ENCODE measurements at regions not wholly inside any gene's neighbourhood (a gene's known extent, or its start where the extent isn't known, plus 50 kb on each side); places are given as distances from the start of the nearest gene placed in this dataset.
"Not testable (repeated sequence)": the region's sequence is repeated elsewhere in the genome, so short reads cannot be mapped to it uniquely, and the experiment has no call there.

DNA sequence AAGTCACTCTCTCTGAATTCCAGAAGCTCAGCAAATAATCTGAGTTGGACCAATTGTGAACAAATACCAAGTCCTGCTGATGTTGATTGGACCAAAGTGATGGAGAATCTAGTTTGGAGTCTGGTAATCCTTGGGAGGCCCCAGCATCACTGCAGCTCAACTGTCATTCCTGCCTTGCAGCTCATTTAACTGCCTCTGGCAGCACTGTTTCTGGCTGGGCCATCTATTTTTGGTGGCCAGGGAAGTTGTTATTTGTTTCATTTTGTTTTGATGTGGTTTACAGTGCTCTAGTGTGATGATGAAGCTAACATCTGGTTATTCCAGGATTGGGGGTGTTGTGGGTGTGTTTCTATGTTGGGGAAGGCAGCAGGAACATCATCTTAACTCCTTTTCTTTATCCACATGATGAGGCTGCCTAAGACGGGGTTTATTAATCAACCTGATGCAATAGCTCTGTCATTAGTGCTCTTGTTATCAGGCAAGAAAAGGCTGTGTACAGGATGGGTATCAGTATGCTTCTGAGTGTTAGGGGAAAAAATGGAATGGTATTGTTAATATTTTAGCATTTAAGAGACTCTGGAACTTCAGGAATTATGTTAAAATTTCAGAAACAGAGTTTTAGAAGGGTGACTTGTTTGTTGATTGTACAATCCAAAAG, 91.7 kb upstream of the SEC22B start:
- H3K4me1 Mint-ChIP-seq, DNase-seq, H3K27me3 Mint-ChIP-seq: not testable (repeated sequence)

GRCh38 chr1:120264564-120264963, 88.2 kb upstream of the SEC22B start:
- H3K27ac Mint-ChIP-seq, H3K4me1 Mint-ChIP-seq, POLR2A ChIA-PET: not testable (repeated sequence)

More for the DNA sequence above, 91.7 kb upstream of the SEC22B start:
- H3K27ac Mint-ChIP-seq; H3K9me3 Mint-ChIP-seq; CTCF ChIA-PET; H3K4me3 Mint-ChIP-seq; H3K36me3 Mint-ChIP-seq (ENCODE audit: low read depth); POLR2A ChIA-PET: not testable (repeated sequence)

GRCh38 chr1:120262791-120263751, 86.8 kb upstream of the SEC22B start:
- H3K27me3 Mint-ChIP-seq; DNase-seq; CTCF ChIA-PET; H3K9me3 Mint-ChIP-seq; H3K36me3 Mint-ChIP-seq (ENCODE audit: low read depth); POLR2A ChIA-PET; H3K4me3 Mint-ChIP-seq; H3K27ac Mint-ChIP-seq; H3K4me1 Mint-ChIP-seq: not testable (repeated sequence)

More at GRCh38 chr1:120264564-120264963, 88.2 kb upstream of the SEC22B start:
- H3K9me3 Mint-ChIP-seq; H3K4me3 Mint-ChIP-seq; H3K36me3 Mint-ChIP-seq (ENCODE audit: low read depth); H3K27me3 Mint-ChIP-seq; CTCF ChIA-PET; DNase-seq: not testable (repeated sequence)

DNA sequence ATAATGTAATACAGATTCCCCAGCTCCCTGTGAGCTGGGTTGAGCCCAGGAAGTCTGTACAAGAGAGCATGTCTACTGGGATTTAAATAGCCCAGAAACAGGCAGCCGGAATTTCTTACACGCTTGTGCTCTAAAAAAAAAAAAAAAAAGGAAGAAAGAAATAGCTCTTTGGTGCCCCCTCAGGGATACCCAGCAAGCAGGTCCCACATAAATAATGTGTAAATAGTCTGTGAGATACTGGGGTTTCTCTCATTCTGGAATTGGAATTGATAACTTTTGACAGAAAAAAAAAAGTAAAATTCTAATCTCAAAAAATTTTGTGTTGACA, 81.4 kb upstream of the SEC22B start:
- H3K4me3 Mint-ChIP-seq; POLR2A ChIA-PET; CTCF ChIA-PET; H3K4me1 Mint-ChIP-seq; H3K27me3 Mint-ChIP-seq; DNase-seq; H3K9me3 Mint-ChIP-seq; H3K36me3 Mint-ChIP-seq (ENCODE audit: low read depth); H3K27ac Mint-ChIP-seq: not testable (repeated sequence)

GRCh38 chr1:120257064-120257777, 80.9 kb upstream of the SEC22B start:
- H3K36me3 Mint-ChIP-seq (ENCODE audit: low read depth); H3K27ac Mint-ChIP-seq; DNase-seq; POLR2A ChIA-PET; H3K27me3 Mint-ChIP-seq; H3K9me3 Mint-ChIP-seq; H3K4me3 Mint-ChIP-seq; H3K4me1 Mint-ChIP-seq; CTCF ChIA-PET: not testable (repeated sequence)

DNA sequence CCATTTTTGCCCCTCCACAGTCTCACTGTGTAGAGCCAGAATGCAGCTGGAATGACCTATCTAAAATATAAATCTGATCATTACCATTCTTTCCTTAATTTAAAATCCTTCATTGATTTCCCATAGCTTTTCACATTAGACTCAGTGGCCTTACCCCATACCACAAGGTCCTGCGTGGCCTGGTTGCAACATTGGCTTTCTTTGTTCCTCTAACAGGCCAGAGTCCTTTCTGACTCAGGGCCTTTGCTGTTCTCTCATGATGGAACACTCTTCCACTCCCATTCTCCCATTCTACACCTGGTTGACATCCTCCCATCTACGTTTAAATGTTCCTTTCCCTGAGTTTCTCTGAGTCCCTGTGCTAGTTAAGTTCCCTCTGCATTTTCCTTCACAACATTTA, 74.4 kb upstream of the SEC22B start:
- H3K4me1 Mint-ChIP-seq, POLR2A ChIA-PET: not testable (repeated sequence)

DNA sequence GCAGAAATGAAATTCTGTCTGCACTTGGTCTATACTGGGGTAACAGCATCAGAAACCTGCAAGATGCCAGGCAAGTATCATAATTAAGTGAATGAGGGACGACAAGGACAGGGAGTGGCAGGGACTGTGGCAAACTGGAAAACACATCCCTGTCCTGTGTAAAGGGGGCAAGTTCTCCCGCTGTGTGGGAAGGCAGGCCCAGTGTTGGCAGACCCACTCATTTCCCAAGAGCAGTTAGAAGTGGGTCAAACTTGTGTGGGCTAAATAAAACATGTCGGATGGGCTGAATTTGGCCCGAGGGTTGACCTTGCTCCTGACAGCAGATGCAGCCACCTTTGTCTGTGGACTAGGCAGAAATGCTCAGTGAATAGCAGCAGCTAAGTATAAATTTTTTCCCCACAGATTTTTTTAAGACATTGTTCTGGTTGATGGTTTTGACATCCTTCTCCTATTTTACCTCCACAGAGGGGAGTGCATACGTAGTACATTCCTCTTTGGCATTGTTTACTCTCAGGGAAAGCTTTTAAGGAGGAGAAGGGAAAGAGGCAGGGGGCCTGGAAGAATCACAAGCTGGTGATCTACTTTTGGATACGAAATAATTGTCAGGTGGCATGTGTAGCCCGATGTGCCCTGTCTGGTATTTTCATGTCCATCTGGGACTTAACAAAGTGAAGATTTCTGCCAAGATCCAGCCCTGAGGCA, 72.6 kb upstream of the SEC22B start:
- H3K4me3 Mint-ChIP-seq; DNase-seq; H3K27ac Mint-ChIP-seq; H3K36me3 Mint-ChIP-seq (ENCODE audit: low read depth); H3K9me3 Mint-ChIP-seq; H3K27me3 Mint-ChIP-seq; POLR2A ChIA-PET; H3K4me1 Mint-ChIP-seq; CTCF ChIA-PET: not testable (repeated sequence)

More for the DNA sequence above, 74.4 kb upstream of the SEC22B start:
- H3K27me3 Mint-ChIP-seq; H3K27ac Mint-ChIP-seq; DNase-seq; H3K4me3 Mint-ChIP-seq; H3K9me3 Mint-ChIP-seq; H3K36me3 Mint-ChIP-seq (ENCODE audit: low read depth); CTCF ChIA-PET: not testable (repeated sequence)

GRCh38 chr1:120248203-120248602, 71.9 kb upstream of the SEC22B start:
- H3K36me3 Mint-ChIP-seq (ENCODE audit: low read depth); H3K4me3 Mint-ChIP-seq; POLR2A ChIA-PET; H3K27ac Mint-ChIP-seq; H3K9me3 Mint-ChIP-seq; H3K4me1 Mint-ChIP-seq; DNase-seq; CTCF ChIA-PET; H3K27me3 Mint-ChIP-seq: not testable (repeated sequence)

- H3K36me3 Mint-ChIP-seq (ENCODE audit: low read depth); CTCF ChIA-PET; H3K27me3 Mint-ChIP-seq; H3K9me3 Mint-ChIP-seq; H3K4me3 Mint-ChIP-seq; H3K4me1 Mint-ChIP-seq; H3K27ac Mint-ChIP-seq; POLR2A ChIA-PET; DNase-seq: not testable (repeated sequence)
Observed at GRCh38 chr1:120243867-120244266, 67.5 kb upstream of the SEC22B start.

- DNase-seq; CTCF ChIA-PET; H3K9me3 Mint-ChIP-seq; POLR2A ChIA-PET; H3K27ac Mint-ChIP-seq; H3K27me3 Mint-ChIP-seq; H3K4me1 Mint-ChIP-seq; H3K4me3 Mint-ChIP-seq; H3K36me3 Mint-ChIP-seq (ENCODE audit: low read depth): not testable (repeated sequence)
Observed at GRCh38 chr1:120242582-120242981, 66.3 kb upstream of the SEC22B start.

DNA sequence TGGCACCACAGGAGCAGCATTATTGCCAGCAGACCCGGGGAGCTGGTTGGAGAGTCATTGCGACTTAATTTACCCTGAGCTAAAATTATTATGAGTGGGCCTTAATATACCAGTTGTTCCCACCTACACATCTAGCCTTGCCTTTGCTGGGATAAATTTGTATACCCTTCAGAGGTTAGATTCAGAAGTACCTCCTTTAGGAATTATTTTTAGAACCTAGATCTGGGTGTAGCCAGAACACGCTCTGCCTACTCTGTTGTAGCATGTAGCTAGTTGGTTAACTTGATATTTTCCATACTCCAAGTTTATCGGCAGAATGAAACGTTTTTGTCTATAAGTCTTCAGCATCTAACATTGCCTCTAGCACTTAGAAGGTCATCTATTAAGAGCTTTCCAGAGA, 65.5 kb upstream of the SEC22B start:
- H3K9me3 Mint-ChIP-seq; H3K4me3 Mint-ChIP-seq; CTCF ChIA-PET; H3K27ac Mint-ChIP-seq; POLR2A ChIA-PET; DNase-seq; H3K4me1 Mint-ChIP-seq; H3K36me3 Mint-ChIP-seq (ENCODE audit: low read depth); H3K27me3 Mint-ChIP-seq: not testable (repeated sequence)

GRCh38 chr1:120240181-120240580, 63.9 kb upstream of the SEC22B start:
- H3K4me3 Mint-ChIP-seq; CTCF ChIA-PET; DNase-seq; H3K27ac Mint-ChIP-seq; H3K27me3 Mint-ChIP-seq; H3K9me3 Mint-ChIP-seq; POLR2A ChIA-PET; H3K4me1 Mint-ChIP-seq; H3K36me3 Mint-ChIP-seq (ENCODE audit: low read depth): not testable (repeated sequence)

GRCh38 chr1:120239351-120239750, 63.0 kb upstream of the SEC22B start:
- DNase-seq; H3K27me3 Mint-ChIP-seq; H3K4me1 Mint-ChIP-seq; H3K4me3 Mint-ChIP-seq; H3K9me3 Mint-ChIP-seq; POLR2A ChIA-PET; H3K27ac Mint-ChIP-seq; H3K36me3 Mint-ChIP-seq (ENCODE audit: low read depth); CTCF ChIA-PET: not testable (repeated sequence)

Measured in activated CD4-positive, alpha-beta memory T cell treated with anti-CD3 and anti-CD28 coated beads, Interleukin-2, amount 10 ng/mL, durations not matched to agents 7 days and 5 days (primary cell).